ENCODE measurements at regions not wholly inside any gene's neighbourhood (a gene's known extent, or its start where the extent isn't known, plus 50 kb on each side); places are given as distances from the start of the nearest gene placed in this dataset.
A peak's percentile ranks its signal among the peaks of the same experiment; 100 is the strongest.

DNA sequence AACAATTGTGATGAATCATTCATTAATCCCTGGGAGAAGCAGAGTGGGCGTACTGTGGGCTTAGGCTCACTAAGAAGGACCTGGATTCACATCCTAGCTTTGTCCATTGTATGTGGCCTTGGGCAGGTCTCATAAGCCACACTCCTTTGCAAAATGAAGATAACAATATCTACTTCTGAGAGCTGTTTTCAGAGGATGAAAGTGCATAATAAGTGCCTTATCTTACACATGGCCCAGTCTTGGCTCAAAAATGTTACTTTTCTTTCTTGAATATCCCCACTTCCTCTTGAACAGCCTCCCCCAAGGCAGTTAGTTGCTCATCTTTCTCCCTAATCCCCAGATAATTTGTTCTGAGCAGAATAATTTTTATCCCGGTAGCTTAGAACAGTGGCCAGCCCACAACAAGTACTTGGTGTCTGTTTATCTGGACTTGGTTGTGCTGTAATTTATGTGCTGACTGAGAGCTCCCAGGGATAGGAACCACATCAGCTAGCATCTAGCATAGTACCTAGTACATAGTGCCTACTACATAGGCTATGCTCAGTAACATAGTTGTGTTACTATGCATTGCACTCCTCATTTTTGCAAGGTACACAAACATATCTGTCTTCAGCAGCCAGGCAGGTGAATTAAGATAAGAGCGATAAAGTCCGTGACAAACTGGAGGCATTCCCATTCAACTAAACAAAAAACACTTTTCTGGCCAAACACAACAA lies 61.7 kb upstream of the NUDT4 start:
- Histone ChIP-seq H3K4me3 (ENCODE audit: low read depth, low read length) (peak overlapping the region; percentile 47), H3K9me3 (no peaks in the 10 kb centered on the region), H3K27me3 (replicated peaks; ENCODE audit: control insufficient read depth, insufficient read depth, low read length) (no peaks in the 10 kb centered on the region), H3K36me3 (ENCODE audit: control insufficient read depth, insufficient read depth, low read length) (no peaks in the 10 kb centered on the region), H3K4me1 (peaks cover 51% of the 10 kb centered on the region)
- peaks cover 31% of the 10 kb centered on the region for H3K36me3 Mint-ChIP-seq (ENCODE audit: insufficient read depth, unreplicated experiment)
- ChIA-PET CTCF (interaction anchor here (1.1 kb wide), 1 partner anchor 328 kb away, joined by 3 read pairs; no protein-coding TSS in a partner anchor), POLR2A (interaction anchor here (0.5 to 1.0 kb wide), 5 partner anchors 58 to 995 kb away, joined by 3 to 11 read pairs (median 5); no protein-coding TSS in a partner anchor)
- intact Hi-C loops (cut with micrococcal nuclease; ENCODE audit: unreplicated experiment) = loop anchor here (2.0 to 10.0 kb wide), 5 partner anchors 23 to 329 kb away; no protein-coding TSS in a partner anchor
- no peaks in the 10 kb centered on the region for H3K9me3 Mint-ChIP-seq (ENCODE audit: unreplicated experiment)
- BruUV-seq (replicated peaks) = no TSS peak
- H3K4me3 Mint-ChIP-seq (ENCODE audit: unreplicated experiment) = peak overlapping the region; percentile 82
- DNase-seq = peak in 1 of 2 experiments; percentile 39
- H3K27me3 Mint-ChIP-seq (ENCODE audit: insufficient read depth, unreplicated experiment) = no peaks in the 10 kb centered on the region
- TF ChIP-seq, protein P1, sequence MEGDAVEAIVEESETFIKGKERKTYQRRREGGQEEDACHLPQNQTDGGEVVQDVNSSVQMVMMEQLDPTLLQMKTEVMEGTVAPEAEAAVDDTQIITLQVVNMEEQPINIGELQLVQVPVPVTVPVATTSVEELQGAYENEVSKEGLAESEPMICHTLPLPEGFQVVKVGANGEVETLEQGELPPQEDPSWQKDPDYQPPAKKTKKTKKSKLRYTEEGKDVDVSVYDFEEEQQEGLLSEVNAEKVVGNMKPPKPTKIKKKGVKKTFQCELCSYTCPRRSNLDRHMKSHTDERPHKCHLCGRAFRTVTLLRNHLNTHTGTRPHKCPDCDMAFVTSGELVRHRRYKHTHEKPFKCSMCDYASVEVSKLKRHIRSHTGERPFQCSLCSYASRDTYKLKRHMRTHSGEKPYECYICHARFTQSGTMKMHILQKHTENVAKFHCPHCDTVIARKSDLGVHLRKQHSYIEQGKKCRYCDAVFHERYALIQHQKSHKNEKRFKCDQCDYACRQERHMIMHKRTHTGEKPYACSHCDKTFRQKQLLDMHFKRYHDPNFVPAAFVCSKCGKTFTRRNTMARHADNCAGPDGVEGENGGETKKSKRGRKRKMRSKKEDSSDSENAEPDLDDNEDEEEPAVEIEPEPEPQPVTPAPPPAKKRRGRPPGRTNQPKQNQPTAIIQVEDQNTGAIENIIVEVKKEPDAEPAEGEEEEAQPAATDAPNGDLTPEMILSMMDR (IDR thresholded peaks at IDR 0.05; ENCODE audit: insufficient read depth in 1 of 2, low read depth in 1 of 2, low read length in 1 of 2, severe bottlenecking in 1 of 2, unreplicated experiment in 1 of 2) = no peak
- H3K4me1 Mint-ChIP-seq (ENCODE audit: low read depth, unreplicated experiment) = peaks cover 39% of the 10 kb centered on the region
- H3K27ac Mint-ChIP-seq (ENCODE audit: unreplicated experiment) = peak overlapping the region; percentile 95

- no peaks in the 10 kb centered on the region for H3K9me3 Mint-ChIP-seq (ENCODE audit: unreplicated experiment)
- H3K4me1 Mint-ChIP-seq (ENCODE audit: low read depth, unreplicated experiment) = peaks cover 37% of the 10 kb centered on the region
- ChIA-PET POLR2A (interaction anchor here (0.6 kb wide), 2 partner anchors 74 to 371 kb away, joined by 3 to 11 read pairs; no protein-coding TSS in a partner anchor), CTCF (interaction anchor here (0.6 kb wide), 1 partner anchor 62 kb away, joined by 4 read pairs; no protein-coding TSS in a partner anchor)
- H3K27me3 Mint-ChIP-seq (ENCODE audit: insufficient read depth, unreplicated experiment) = no peaks in the 10 kb centered on the region
- TF ChIP-seq, protein P1 (IDR thresholded peaks at IDR 0.05; ENCODE audit: insufficient read depth in 1 of 2, low read depth in 1 of 2, low read length in 1 of 2, severe bottlenecking in 1 of 2, unreplicated experiment in 1 of 2) = no peak
- DNase-seq = no peak
- peaks cover 31% of the 10 kb centered on the region for H3K36me3 Mint-ChIP-seq (ENCODE audit: insufficient read depth, unreplicated experiment)
- intact Hi-C loops (cut with micrococcal nuclease; ENCODE audit: unreplicated experiment) = loop anchor here (10.0 kb wide), 1 partner anchor 192 kb away; no protein-coding TSS in a partner anchor
- no TSS peak for BruUV-seq (replicated peaks)
- Histone ChIP-seq H3K9me3 (no peaks in the 10 kb centered on the region), H3K4me3 (ENCODE audit: low read depth, low read length) (no peak overlapping the region), H3K27me3 (replicated peaks; ENCODE audit: control insufficient read depth, insufficient read depth, low read length) (no peaks in the 10 kb centered on the region), H3K4me1 (peaks cover 48% of the 10 kb centered on the region), H3K36me3 (ENCODE audit: control insufficient read depth, insufficient read depth, low read length) (no peaks in the 10 kb centered on the region)
- peak overlapping the region; percentile 82 for H3K4me3 Mint-ChIP-seq (ENCODE audit: unreplicated experiment)
- peak overlapping the region; percentile 95 for H3K27ac Mint-ChIP-seq (ENCODE audit: unreplicated experiment)
Observed at GRCh38 chr12:93316623-93316971, 61.1 kb upstream of the NUDT4 start.

DNA sequence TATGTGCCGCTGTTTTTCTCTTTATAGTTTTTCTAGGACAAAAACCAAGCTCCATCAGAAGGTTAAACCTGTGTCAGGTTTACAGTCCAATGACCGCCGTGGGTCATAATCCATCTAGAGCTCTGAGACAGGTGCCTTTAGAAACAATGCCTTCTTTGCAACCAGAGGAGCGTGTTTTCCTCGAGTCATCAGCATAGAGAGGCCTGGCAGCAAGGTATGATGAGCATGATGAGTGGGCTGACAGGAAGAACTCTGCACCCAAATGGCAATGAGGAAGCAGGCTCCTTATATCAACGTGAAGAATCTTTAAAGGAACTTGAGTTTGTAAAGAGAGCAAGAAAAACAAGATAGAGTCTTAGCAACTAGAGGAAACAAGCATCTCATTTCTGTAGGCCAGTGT lies 60.5 kb upstream of the NUDT4 start:
- Mint-ChIP-seq H3K4me3 (ENCODE audit: unreplicated experiment) (peak overlapping the region; percentile 17), H3K27ac (ENCODE audit: unreplicated experiment) (peak overlapping the region; percentile 95), H3K36me3 (ENCODE audit: insufficient read depth, unreplicated experiment) (peaks cover 31% of the 10 kb centered on the region), H3K27me3 (ENCODE audit: insufficient read depth, unreplicated experiment) (no peaks in the 10 kb centered on the region), H3K9me3 (ENCODE audit: unreplicated experiment) (no peaks in the 10 kb centered on the region), H3K4me1 (ENCODE audit: low read depth, unreplicated experiment) (peaks cover 31% of the 10 kb centered on the region)
- H3K27me3 ChIP-seq (replicated peaks; ENCODE audit: control insufficient read depth, insufficient read depth, low read length) = no peaks in the 10 kb centered on the region
- peak; percentile 34 to 80 for DNase-seq
- CTCF ChIA-PET = interaction anchor here (0.6 kb wide), 1 partner anchor 62 kb away, joined by 4 read pairs; no protein-coding TSS in a partner anchor
- TF ChIP-seq, protein P1 (IDR thresholded peaks at IDR 0.05; ENCODE audit: insufficient read depth in 1 of 2, low read depth in 1 of 2, low read length in 1 of 2, severe bottlenecking in 1 of 2, unreplicated experiment in 1 of 2) = no peak
- POLR2A ChIA-PET = interaction anchor here (0.7 kb wide), 1 partner anchor 311 kb away, joined by 7 read pairs; no protein-coding TSS in a partner anchor
- no peaks in the 10 kb centered on the region for H3K36me3 ChIP-seq (ENCODE audit: control insufficient read depth, insufficient read depth, low read length)
- H3K4me3 ChIP-seq (ENCODE audit: low read depth, low read length) = no peak overlapping the region
- peaks cover 42% of the 10 kb centered on the region for H3K4me1 ChIP-seq
- BruUV-seq (replicated peaks) = no TSS peak
- no peaks in the 10 kb centered on the region for H3K9me3 ChIP-seq
- intact Hi-C loops (cut with micrococcal nuclease; ENCODE audit: unreplicated experiment) = loop anchor here (10.0 kb wide), 1 partner anchor 192 kb away; no protein-coding TSS in a partner anchor

All from Caco-2 (cell line).